GM10266 (cell line): ENCODE measurements at regions not wholly inside any gene's neighbourhood (a gene's known extent, or its start where the extent isn't known, plus 50 kb on each side); places are given as distances from the start of the nearest gene placed in this dataset.

Experiments used
- DNase-seq: peaks from one replicate; pipeline ENCODE4 v3.0.0; 2012; ENCODE audit errors: extremely low spot score
- TF ChIP-seq, protein P1 (sequence below): IDR thresholded peaks from 2 replicates; pipeline ENCODE4 v1.5.1; 2012; ENCODE audit warnings: mild to moderate bottlenecking, low read depth; ENCODE audit not compliant: control insufficient read depth, insufficient read depth; ENCODE audit errors: missing control alignments

DNA sequence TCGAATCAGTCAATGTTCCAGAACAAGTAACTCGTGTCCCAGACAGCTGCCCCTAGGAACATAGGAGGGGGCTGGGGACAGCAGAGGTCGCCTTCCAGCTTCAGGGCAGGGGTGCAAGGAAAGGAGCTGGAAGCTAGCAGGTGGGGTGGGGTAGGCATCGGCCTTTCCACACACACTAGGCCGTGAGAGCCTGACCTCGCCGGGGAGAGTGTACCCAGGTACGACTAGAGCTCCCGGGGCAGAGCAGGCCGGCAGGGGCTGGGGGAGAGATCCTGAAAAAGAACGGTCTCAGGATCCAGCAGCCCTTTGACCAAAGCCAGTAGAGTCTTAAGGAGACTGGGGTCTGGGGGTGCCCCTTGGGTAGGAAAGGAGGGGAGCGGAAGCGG is 1127.5 kb downstream of the BRD1 start:
- TF ChIP-seq, protein P1, sequence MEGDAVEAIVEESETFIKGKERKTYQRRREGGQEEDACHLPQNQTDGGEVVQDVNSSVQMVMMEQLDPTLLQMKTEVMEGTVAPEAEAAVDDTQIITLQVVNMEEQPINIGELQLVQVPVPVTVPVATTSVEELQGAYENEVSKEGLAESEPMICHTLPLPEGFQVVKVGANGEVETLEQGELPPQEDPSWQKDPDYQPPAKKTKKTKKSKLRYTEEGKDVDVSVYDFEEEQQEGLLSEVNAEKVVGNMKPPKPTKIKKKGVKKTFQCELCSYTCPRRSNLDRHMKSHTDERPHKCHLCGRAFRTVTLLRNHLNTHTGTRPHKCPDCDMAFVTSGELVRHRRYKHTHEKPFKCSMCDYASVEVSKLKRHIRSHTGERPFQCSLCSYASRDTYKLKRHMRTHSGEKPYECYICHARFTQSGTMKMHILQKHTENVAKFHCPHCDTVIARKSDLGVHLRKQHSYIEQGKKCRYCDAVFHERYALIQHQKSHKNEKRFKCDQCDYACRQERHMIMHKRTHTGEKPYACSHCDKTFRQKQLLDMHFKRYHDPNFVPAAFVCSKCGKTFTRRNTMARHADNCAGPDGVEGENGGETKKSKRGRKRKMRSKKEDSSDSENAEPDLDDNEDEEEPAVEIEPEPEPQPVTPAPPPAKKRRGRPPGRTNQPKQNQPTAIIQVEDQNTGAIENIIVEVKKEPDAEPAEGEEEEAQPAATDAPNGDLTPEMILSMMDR: no peak
- DNase-seq: no peak

GRCh38 chr22:48699511-48699910 is 1128.2 kb downstream of the BRD1 start:
- TF ChIP-seq, protein P1: no peak
- DNase-seq: no peak

GRCh38 chr22:48698618-48699017 is 1129.1 kb downstream of the BRD1 start:
- TF ChIP-seq, protein P1: no peak
- no peak for DNase-seq

GRCh38 chr22:48697694-48698276 is 1129.9 kb downstream of the BRD1 start:
- no peak for DNase-seq
- TF ChIP-seq, protein P1: no peak

GRCh38 chr22:48697223-48697622 is 1130.5 kb downstream of the BRD1 start:
- TF ChIP-seq, protein P1: no peak
- no peak for DNase-seq

GRCh38 chr22:48696371-48696770 is 1131.3 kb downstream of the BRD1 start:
- no peak for DNase-seq
- TF ChIP-seq, protein P1: no peak

GRCh38 chr22:48695731-48696305 is 1131.9 kb downstream of the BRD1 start:
- TF ChIP-seq, protein P1: no peak
- no peak for DNase-seq
